ENCODE measurements at regions not wholly inside any gene's neighbourhood (a gene's known extent, or its start where the extent isn't known, plus 50 kb on each side); places are given as distances from the start of the nearest gene placed in this dataset.

GRCh38 chr18:51897884-51898283 lies 442.1 kb upstream of the DCC start:
- POLR2A ChIA-PET: no interaction called here

More at GRCh38 chr18:51897884-51898283, 442.1 kb upstream of the DCC start:
- DNase-seq (ENCODE audit: low spot score): no peak
- CTCF ChIA-PET: no interaction called here
- Mint-ChIP-seq H3K27ac (no peak overlapping the region), H3K36me3 (no peaks in the 10 kb centered on the region), H3K4me3 (no peak overlapping the region), H3K9me3 (peaks cover 4% of the 10 kb centered on the region), H3K27me3 (ENCODE audit: low read depth) (no peaks in the 10 kb centered on the region), H3K4me1 (no peaks in the 10 kb centered on the region)
- no peak for ATAC-seq
- TF ChIP-seq, protein P1, sequence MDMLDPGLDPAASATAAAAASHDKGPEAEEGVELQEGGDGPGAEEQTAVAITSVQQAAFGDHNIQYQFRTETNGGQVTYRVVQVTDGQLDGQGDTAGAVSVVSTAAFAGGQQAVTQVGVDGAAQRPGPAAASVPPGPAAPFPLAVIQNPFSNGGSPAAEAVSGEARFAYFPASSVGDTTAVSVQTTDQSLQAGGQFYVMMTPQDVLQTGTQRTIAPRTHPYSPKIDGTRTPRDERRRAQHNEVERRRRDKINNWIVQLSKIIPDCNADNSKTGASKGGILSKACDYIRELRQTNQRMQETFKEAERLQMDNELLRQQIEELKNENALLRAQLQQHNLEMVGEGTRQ (CRISPR knock-in tag; IDR thresholded peaks at IDR 0.05): no peak
- TF ChIP-seq MLX (CRISPR knock-in tag; IDR thresholded peaks at IDR 0.05) (no peak), SP1 (CRISPR knock-in tag; conservative IDR thresholded peaks at IDR 0.05) (no peak), HMGA2 (CRISPR knock-in tag; IDR thresholded peaks at IDR 0.05) (no peak), NR1H2 (CRISPR knock-in tag; IDR thresholded peaks at IDR 0.05) (no peak), MAX (CRISPR knock-in tag; IDR thresholded peaks at IDR 0.05) (no peak), MXD4 (CRISPR knock-in tag; IDR thresholded peaks at IDR 0.05; ENCODE audit: borderline replicate concordance) (no peak), TP53 (CRISPR knock-in tag; IDR thresholded peaks at IDR 0.05) (no peak), ZNF532 (CRISPR knock-in tag; IDR thresholded peaks at IDR 0.05; ENCODE audit: borderline replicate concordance) (no peak), ZNF671 (CRISPR knock-in tag; IDR thresholded peaks at IDR 0.05) (no peak)
- TF ChIP-seq, protein P2, sequence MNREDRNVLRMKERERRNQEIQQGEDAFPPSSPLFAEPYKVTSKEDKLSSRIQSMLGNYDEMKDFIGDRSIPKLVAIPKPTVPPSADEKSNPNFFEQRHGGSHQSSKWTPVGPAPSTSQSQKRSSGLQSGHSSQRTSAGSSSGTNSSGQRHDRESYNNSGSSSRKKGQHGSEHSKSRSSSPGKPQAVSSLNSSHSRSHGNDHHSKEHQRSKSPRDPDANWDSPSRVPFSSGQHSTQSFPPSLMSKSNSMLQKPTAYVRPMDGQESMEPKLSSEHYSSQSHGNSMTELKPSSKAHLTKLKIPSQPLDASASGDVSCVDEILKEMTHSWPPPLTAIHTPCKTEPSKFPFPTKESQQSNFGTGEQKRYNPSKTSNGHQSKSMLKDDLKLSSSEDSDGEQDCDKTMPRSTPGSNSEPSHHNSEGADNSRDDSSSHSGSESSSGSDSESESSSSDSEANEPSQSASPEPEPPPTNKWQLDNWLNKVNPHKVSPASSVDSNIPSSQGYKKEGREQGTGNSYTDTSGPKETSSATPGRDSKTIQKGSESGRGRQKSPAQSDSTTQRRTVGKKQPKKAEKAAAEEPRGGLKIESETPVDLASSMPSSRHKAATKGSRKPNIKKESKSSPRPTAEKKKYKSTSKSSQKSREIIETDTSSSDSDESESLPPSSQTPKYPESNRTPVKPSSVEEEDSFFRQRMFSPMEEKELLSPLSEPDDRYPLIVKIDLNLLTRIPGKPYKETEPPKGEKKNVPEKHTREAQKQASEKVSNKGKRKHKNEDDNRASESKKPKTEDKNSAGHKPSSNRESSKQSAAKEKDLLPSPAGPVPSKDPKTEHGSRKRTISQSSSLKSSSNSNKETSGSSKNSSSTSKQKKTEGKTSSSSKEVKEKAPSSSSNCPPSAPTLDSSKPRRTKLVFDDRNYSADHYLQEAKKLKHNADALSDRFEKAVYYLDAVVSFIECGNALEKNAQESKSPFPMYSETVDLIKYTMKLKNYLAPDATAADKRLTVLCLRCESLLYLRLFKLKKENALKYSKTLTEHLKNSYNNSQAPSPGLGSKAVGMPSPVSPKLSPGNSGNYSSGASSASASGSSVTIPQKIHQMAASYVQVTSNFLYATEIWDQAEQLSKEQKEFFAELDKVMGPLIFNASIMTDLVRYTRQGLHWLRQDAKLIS (CRISPR knock-in tag; IDR thresholded peaks at IDR 0.05; ENCODE audit: borderline replicate concordance): no peak
